Fibroblast of pulmonary artery (primary cell): ENCODE measurements at regions not wholly inside any gene's neighbourhood (a gene's known extent, or its start where the extent isn't known, plus 50 kb on each side); places are given as distances from the start of the nearest gene placed in this dataset.

Source experiments
- DNase-seq: peaks from one replicate; pipeline ENCODE4 v3.0.0-alpha.2; 2010; ENCODE audit warnings: low read depth
- H3K4me3 ChIP-seq: replicated peaks from 2 replicates; pipeline ENCODE4 v1.5.1; 2011; ENCODE audit warnings: low read depth, mild to moderate bottlenecking, control low read depth, low read length, moderate library complexity
- CTCF ChIP-seq: IDR thresholded peaks from 2 replicates; pipeline ENCODE4 v1.5.1; 2011; ENCODE audit warnings: mild to moderate bottlenecking, control low read depth, low read length, inconsistent platforms; ENCODE audit errors: missing control alignments

GRCh38 chr18:46324087-46324955 lies 220.1 kb downstream of the HAUS1 start:
- H3K4me3 ChIP-seq: no peak overlapping the region
- TF ChIP-seq CTCF: no peak
- DNase-seq: peak; percentile 71

- no peak for TF ChIP-seq CTCF
- H3K4me3 ChIP-seq: no peak overlapping the region
- DNase-seq: no peak
Observed at GRCh38 chr18:46325895-46326294, 221.7 kb downstream of the HAUS1 start.

GRCh38 chr18:46329736-46330246 lies 225.6 kb downstream of the HAUS1 start:
- no peak overlapping the region for H3K4me3 ChIP-seq
- no peak for TF ChIP-seq CTCF
- no peak for DNase-seq

GRCh38 chr18:46331316-46331715 lies 227.1 kb downstream of the HAUS1 start:
- no peak for DNase-seq
- H3K4me3 ChIP-seq: no peak overlapping the region
- TF ChIP-seq CTCF: no peak

- DNase-seq: no peak
- H3K4me3 ChIP-seq: no peak overlapping the region
- TF ChIP-seq CTCF: no peak
Observed at GRCh38 chr18:46332286-46332801, 228.2 kb downstream of the HAUS1 start.

GRCh38 chr18:46332921-46333341 lies 228.7 kb downstream of the HAUS1 start:
- no peak overlapping the region for H3K4me3 ChIP-seq
- no peak for DNase-seq
- no peak for TF ChIP-seq CTCF
